Endothelial cell of umbilical vein (primary cell): ENCODE measurements at regions not wholly inside any gene's neighbourhood (a gene's known extent, or its start where the extent isn't known, plus 50 kb on each side); places are given as distances from the start of the nearest gene placed in this dataset.

Experiments
- BruUV-seq: library from RNA; stranded (reverse); fragments of 400-500 nt; replicated peaks from 2 replicates; lab custom pipeline; 2021; lab: Mats Ljungman, UMichigan
- CTCF ChIA-PET: fragments of 300-600, 350-600 bp; sonication (Branson Sonifier 250); formaldehyde crosslinking; loops from one replicate; lab custom pipeline; 2021; ENCODE audit warnings: antibody characterized with exemption, inconsistent platforms; lab: Charles Lee
- POLR2A ChIA-PET: fragments of 300-600, 350-600 bp; sonication (Branson Sonifier 250); formaldehyde crosslinking; loops from one replicate; lab custom pipeline; 2021; ENCODE audit warnings: antibody characterized with exemption, inconsistent platforms; lab: Charles Lee
- DNase-seq: peaks from one replicate; pipeline ENCODE4 v3.0.0-alpha.2; 2011; ENCODE audit warnings: low read depth, low spot score
- FAIRE-seq: peaks from 2 replicates; lab custom pipeline; 2011; peaks lifted over from hg19 to GRCh38; lab: Jason Lieb, UNC
- H2AFZ ChIP-seq: 2 replicates; pipeline ENCODE4 v1.6.0; 2012; ENCODE audit warnings: low read depth, low read length, control low read depth, inconsistent platforms
- H3K27ac ChIP-seq: 2 replicates; pipeline ENCODE4 v1.5.1; 2011; ENCODE audit warnings: low read depth, mild to moderate bottlenecking, control low read depth, low read length, moderate library complexity; ENCODE audit not compliant: insufficient read depth
- H3K27me3 ChIP-seq, 2 experiments: 2 replicates each; pipeline versions ENCODE4 v1.6.0 to v1.6.1; 2011; ENCODE audit warnings: low read length in 2 of 2, mixed read lengths in 1 of 2; ENCODE audit not compliant: control insufficient read depth in 2 of 2, insufficient read depth in 2 of 2
- H3K36me3 ChIP-seq, 2 experiments: 2 replicates in 1 of 2; 3 replicates in 1 of 2; pipeline ENCODE4 v1.5.1; 2011; ENCODE audit warnings: low read length in 2 of 2, mild to moderate bottlenecking in 1 of 2, moderate library complexity in 1 of 2; ENCODE audit not compliant: control insufficient read depth in 2 of 2, insufficient read depth in 2 of 2; ENCODE audit errors: extremely low read depth in 1 of 2
- H3K4me1 ChIP-seq: 3 replicates; pipeline ENCODE4 v1.5.1; 2011; ENCODE audit warnings: mild to moderate bottlenecking, low read length; ENCODE audit not compliant: control insufficient read depth, insufficient read depth; ENCODE audit errors: extremely low read depth
- H3K4me2 ChIP-seq: 2 replicates; pipeline ENCODE4 v1.6.1; 2011; ENCODE audit warnings: low read length, control low read depth, mixed read lengths; ENCODE audit not compliant: insufficient read depth
- H3K4me3 ChIP-seq, 3 experiments: fragments of 200-600 bp in 1 of 3; sonication (generic), shearing (Covaris generic) in 1 of 3; replicated peaks in 1 of 3; 2 replicates each; pipeline ENCODE4 v1.5.1; 2011 to 2016; ENCODE audit warnings: control low read depth in 3 of 3, low read length in 3 of 3, mild to moderate bottlenecking in 2 of 3, inconsistent platforms in 1 of 3, low read depth in 1 of 3, moderate library complexity in 1 of 3; ENCODE audit not compliant: insufficient read depth in 1 of 3
- H3K79me2 ChIP-seq: 2 replicates; pipeline ENCODE4 v1.6.0; 2012; ENCODE audit warnings: low read length, inconsistent platforms; ENCODE audit not compliant: control insufficient read depth, insufficient read depth
- H3K9ac ChIP-seq: replicated peaks from 2 replicates; pipeline ENCODE3; 2011; ENCODE audit warnings: low read length, control low read depth; ENCODE audit not compliant: insufficient read depth; ENCODE audit errors: extremely low read depth
- H3K9me1 ChIP-seq: replicated peaks from 3 replicates; pipeline ENCODE4 v1.6.0; 2011; ENCODE audit warnings: mild to moderate bottlenecking, low read length; ENCODE audit not compliant: control insufficient read depth, insufficient read depth; ENCODE audit errors: extremely low read depth
- H3K9me3 ChIP-seq: replicated peaks from 2 replicates; pipeline ENCODE4 v1.5.1; 2012; ENCODE audit warnings: low read length, inconsistent platforms; ENCODE audit not compliant: control insufficient read depth, insufficient read depth
- H4K20me1 ChIP-seq: replicated peaks from 2 replicates; pipeline ENCODE3; 2011; ENCODE audit warnings: mild to moderate bottlenecking, low read length; ENCODE audit not compliant: control insufficient read depth, insufficient read depth; ENCODE audit errors: extremely low read depth
- FOS ChIP-seq: IDR thresholded peaks from 2 replicates; pipeline ENCODE4 v1.6.1; 2011; ENCODE audit warnings: mild to moderate bottlenecking, low read length, moderate library complexity, borderline replicate concordance; ENCODE audit not compliant: insufficient read depth
- GATA2 ChIP-seq: IDR thresholded peaks from 2 replicates; pipeline ENCODE4 v1.7.0; 2011; ENCODE audit warnings: low read depth, mild to moderate bottlenecking, moderate library complexity, mixed read lengths, low read length; ENCODE audit not compliant: insufficient read length, insufficient read depth
- JUN ChIP-seq: IDR thresholded peaks from 2 replicates; pipeline ENCODE4 v1.6.1; 2011; ENCODE audit warnings: borderline replicate concordance, low read depth; ENCODE audit not compliant: insufficient read length, insufficient read depth
- MAX ChIP-seq: IDR thresholded peaks from 2 replicates; pipeline ENCODE4 v1.6.1; 2011; ENCODE audit not compliant: insufficient read depth, insufficient read length
- MYC ChIP-seq: IDR thresholded peaks from one replicate; pipeline ENCODE4 v1.6.1; 2011; ENCODE audit warnings: mild to moderate bottlenecking, low read depth, low read length
- POLR2AphosphoS5 ChIP-seq: IDR thresholded peaks from 2 replicates; pipeline ENCODE4 v1.6.1; 2012; ENCODE audit warnings: low read depth, mild to moderate bottlenecking, control low read depth, low read length, moderate library complexity; ENCODE audit not compliant: insufficient read depth
- dilution Hi-C: fragments of 300-500 bp; cut with MboI; formaldehyde crosslinking; loops from one replicate; pipeline ENCODE4 v1.15.0; 2019; ENCODE audit warnings: low sequenced_read_pairs; ENCODE audit not compliant: extremely low pct_ligation_motif_present
- intact Hi-C: fragments of 100-400 bp; cut with micrococcal nuclease; formaldehyde crosslinking; loops from one replicate; pipeline ENCODE4 v1.10.0; 2022
- TF ChIP-seq, protein P1 (sequence below), 2 donors: IDR thresholded peaks; 1 replicate in 1 of 2; 2 replicates in 1 of 2; pipeline ENCODE4 v1.5.1; 2011; ENCODE audit warnings: low read length in 2 of 2, mild to moderate bottlenecking in 2 of 2, moderate library complexity in 2 of 2, control low read depth in 1 of 2, inconsistent platforms in 1 of 2, low read depth in 1 of 2; ENCODE audit not compliant: insufficient read depth in 1 of 2; ENCODE audit errors: extremely low read depth in 1 of 2

DNA sequence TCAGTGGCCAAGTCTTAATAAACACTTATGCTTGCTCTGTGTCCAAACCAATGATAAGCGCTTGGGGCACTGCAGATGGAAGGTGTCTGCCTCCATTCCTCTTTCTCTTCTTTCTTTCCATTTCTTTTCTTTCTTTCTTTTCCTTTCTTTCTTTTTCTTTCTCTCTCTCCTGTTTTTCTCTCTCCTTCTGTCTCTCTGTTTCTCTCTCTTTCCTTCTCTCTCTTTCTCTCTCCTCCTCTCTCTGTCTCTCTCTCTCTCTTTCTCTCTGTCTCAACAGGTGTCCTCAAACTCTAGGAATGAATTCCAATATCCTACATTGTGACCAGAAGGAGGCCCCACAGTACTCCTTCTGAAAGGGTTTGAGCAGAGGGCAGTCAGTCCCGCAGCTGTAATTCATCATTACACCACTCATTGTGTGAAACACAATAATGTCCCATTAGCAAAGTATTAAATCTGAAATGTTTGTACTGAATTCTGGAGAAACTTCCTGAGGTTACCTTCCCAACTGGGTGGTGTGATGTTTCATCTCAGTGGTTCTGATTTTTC lies 66.5 kb upstream of the PAGE1 start:
- ChIA-PET POLR2A (no interaction called here), CTCF (interaction anchor here (0.6 to 1.7 kb wide), 11 partner anchors 9 to 115 kb away, joined by 3 to 10 read pairs (median 4); no protein-coding TSS in a partner anchor)
- Histone ChIP-seq H2AFZ (no peak overlapping the region), H3K27ac (no peak overlapping the region), H3K9ac (no peak overlapping the region), H3K4me1 (no peaks in the 10 kb centered on the region), H3K79me2 (no peaks in the 10 kb centered on the region), H3K36me3 (no peaks in the 10 kb centered on the region), H3K9me1 (no peaks in the 10 kb centered on the region), H4K20me1 (no peaks in the 10 kb centered on the region), H3K4me3 (no peak overlapping the region), H3K9me3 (no peaks in the 10 kb centered on the region), H3K27me3 (no peaks in the 10 kb centered on the region), H3K4me2 (no peak overlapping the region)
- intact Hi-C loops (no loop called here), dilution Hi-C loops (no loop called here)
- no peak for DNase-seq
- no peak for FAIRE-seq
- BruUV-seq: no TSS peak
- TF ChIP-seq MYC: no peak
- no peak for TF ChIP-seq POLR2AphosphoS5
- TF ChIP-seq GATA2: no peak
- TF ChIP-seq MAX: no peak

GRCh38 chrX:49761481-49761880 lies 65.7 kb upstream of the PAGE1 start:
- Histone ChIP-seq H3K4me3 (no peak overlapping the region), H3K9ac (no peak overlapping the region), H3K27me3 (no peaks in the 10 kb centered on the region), H3K36me3 (no peaks in the 10 kb centered on the region), H4K20me1 (no peaks in the 10 kb centered on the region), H3K9me1 (no peaks in the 10 kb centered on the region), H3K27ac (no peak overlapping the region), H2AFZ (no peak overlapping the region), H3K79me2 (no peaks in the 10 kb centered on the region), H3K4me1 (no peaks in the 10 kb centered on the region), H3K9me3 (no peaks in the 10 kb centered on the region), H3K4me2 (no peak overlapping the region)
- TF ChIP-seq JUN (no peak), MAX (no peak), MYC (no peak), FOS (no peak)
- TF ChIP-seq, protein P1, sequence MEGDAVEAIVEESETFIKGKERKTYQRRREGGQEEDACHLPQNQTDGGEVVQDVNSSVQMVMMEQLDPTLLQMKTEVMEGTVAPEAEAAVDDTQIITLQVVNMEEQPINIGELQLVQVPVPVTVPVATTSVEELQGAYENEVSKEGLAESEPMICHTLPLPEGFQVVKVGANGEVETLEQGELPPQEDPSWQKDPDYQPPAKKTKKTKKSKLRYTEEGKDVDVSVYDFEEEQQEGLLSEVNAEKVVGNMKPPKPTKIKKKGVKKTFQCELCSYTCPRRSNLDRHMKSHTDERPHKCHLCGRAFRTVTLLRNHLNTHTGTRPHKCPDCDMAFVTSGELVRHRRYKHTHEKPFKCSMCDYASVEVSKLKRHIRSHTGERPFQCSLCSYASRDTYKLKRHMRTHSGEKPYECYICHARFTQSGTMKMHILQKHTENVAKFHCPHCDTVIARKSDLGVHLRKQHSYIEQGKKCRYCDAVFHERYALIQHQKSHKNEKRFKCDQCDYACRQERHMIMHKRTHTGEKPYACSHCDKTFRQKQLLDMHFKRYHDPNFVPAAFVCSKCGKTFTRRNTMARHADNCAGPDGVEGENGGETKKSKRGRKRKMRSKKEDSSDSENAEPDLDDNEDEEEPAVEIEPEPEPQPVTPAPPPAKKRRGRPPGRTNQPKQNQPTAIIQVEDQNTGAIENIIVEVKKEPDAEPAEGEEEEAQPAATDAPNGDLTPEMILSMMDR (IDR thresholded peaks at IDR 0.05; ENCODE audit: extremely low read depth in 1 of 2, insufficient read depth in 1 of 2, low read depth in 1 of 2, low read length in 2 of 2): peak; percentile 11 to 28
- ChIA-PET CTCF (interaction anchor here (0.6 to 1.7 kb wide), 11 partner anchors 9 to 115 kb away, joined by 3 to 10 read pairs (median 4); no protein-coding TSS in a partner anchor), POLR2A (no interaction called here)
- DNase-seq (peak; percentile 3), FAIRE-seq (peak; percentile 75)
- no TSS peak for BruUV-seq
- intact Hi-C loops: loop anchor here (1.0 kb wide), 1 partner anchor 77 kb away; no protein-coding TSS in a partner anchor
- dilution Hi-C loops: no loop called here
